NB4 (cell line): ENCODE measurements at regions not wholly inside any gene's neighbourhood (a gene's known extent, or its start where the extent isn't known, plus 50 kb on each side); places are given as distances from the start of the nearest gene placed in this dataset.

Experiments
- CTCF ChIP-seq: IDR thresholded peaks from one replicate; pipeline ENCODE4 v1.5.1; 2012; ENCODE audit warnings: low read depth, low read length
- MAX ChIP-seq: IDR thresholded peaks from 2 replicates; pipeline ENCODE4 v1.6.1; 2011; ENCODE audit warnings: low read depth, low read length
- MYC ChIP-seq: IDR thresholded peaks from 2 replicates; pipeline ENCODE4 v1.6.1; 2011; ENCODE audit warnings: low read depth, low read length
- POLR2A ChIP-seq: IDR thresholded peaks from 2 replicates; pipeline ENCODE4 v1.6.1; 2011; ENCODE audit warnings: mild to moderate bottlenecking; ENCODE audit not compliant: insufficient read length; ENCODE audit errors: extremely low read depth

- TF ChIP-seq POLR2A: no peak
- TF ChIP-seq CTCF: no peak
- TF ChIP-seq MYC: no peak
- TF ChIP-seq MAX: no peak
Observed at GRCh38 chr20:46837083-46837482, 57.6 kb upstream of the EYA2 start.
